Lower leg skin (tissue), 4 donors: ENCODE measurements at regions not wholly inside any gene's neighbourhood (a gene's known extent, or its start where the extent isn't known, plus 50 kb on each side); places are given as distances from the start of the nearest gene placed in this dataset.

Source experiments
- DNase-seq, 2 donors: peaks; one replicate each; pipeline ENCODE4 v3.0.0-alpha.2; 2019; ENCODE audit warnings: low spot score in 2 of 2
- H3K4me3 ChIP-seq: fragments of 200-600 bp; sonication (generic); 2 replicates; pipeline ENCODE4 v1.5.1; 2017; ENCODE audit warnings: mild to moderate bottlenecking, low read depth; ENCODE audit not compliant: poor library complexity, severe bottlenecking
- CTCF ChIP-seq, 3 donors: fragments of 450-650 bp; IDR thresholded peaks; one replicate each; pipeline ENCODE4 v1.5.1; 2016; ENCODE audit warnings: antibody characterized with exemption in 3 of 3, mild to moderate bottlenecking in 3 of 3, moderate library complexity in 2 of 3
- POLR2A ChIP-seq, 2 donors: fragments of 450-650 bp; IDR thresholded peaks; one replicate each; pipeline ENCODE4 v1.6.1; 2016 to 2017; ENCODE audit warnings: antibody characterized with exemption in 2 of 2, mild to moderate bottlenecking in 1 of 2, moderate library complexity in 1 of 2
- WGBS, 2 donors: methylation state at CpG; one replicate each; pipeline ENCODE4 v1.1.5; 2018; 5-methylcytosine and 5-hydroxymethylcytosine counted together
- intact Hi-C: fragments of 100-400 bp; cut with DNase I; formaldehyde crosslinking; loops from one replicate; pipeline ENCODE4 v1.15.0; 2023; ENCODE audit warnings: low total_unique reads

GRCh38 chr11:13111813-13112130 lies 102.7 kb downstream of the RASSF10 start:
- intact Hi-C loops, result no loop called here
- 91 to 92% methylated on average over 6 of the region's 6 CpGs for WGBS, 2 donors
- DNase-seq, result no peak
- TF ChIP-seq CTCF (IDR thresholded peaks at IDR 0.05), result no peak
- no peak for TF ChIP-seq POLR2A (IDR thresholded peaks at IDR 0.05)
- H3K4me3 ChIP-seq, result no peak overlapping the region

- WGBS, 2 donors, result 83 to 86% methylated on average over 6 of the region's 6 CpGs
- intact Hi-C loops, result no loop called here
- no peak overlapping the region for H3K4me3 ChIP-seq
- DNase-seq, result no peak
- TF ChIP-seq POLR2A (IDR thresholded peaks at IDR 0.05), result no peak
- no peak for TF ChIP-seq CTCF (IDR thresholded peaks at IDR 0.05)
These were observed 105.7 kb downstream of the RASSF10 start for GRCh38 chr11:13114566-13115379.

- 0% methylated on average over 1 of the region's 1 CpG for WGBS, 2 donors
- no peak overlapping the region for H3K4me3 ChIP-seq
- intact Hi-C loops, result no loop called here
- no peak for DNase-seq
- no peak for TF ChIP-seq CTCF (IDR thresholded peaks at IDR 0.05)
- no peak for TF ChIP-seq POLR2A (IDR thresholded peaks at IDR 0.05)
These were observed 106.2 kb downstream of the RASSF10 start for GRCh38 chr11:13115380-13115675.

- no peak overlapping the region for H3K4me3 ChIP-seq
- intact Hi-C loops, result no loop called here
- 82 to 84% methylated on average over 2 of the region's 2 CpGs for WGBS, 2 donors
- no peak for DNase-seq
- TF ChIP-seq POLR2A (IDR thresholded peaks at IDR 0.05) (no peak), CTCF (IDR thresholded peaks at IDR 0.05) (no peak)
These were observed 107.4 kb downstream of the RASSF10 start for GRCh38 chr11:13116491-13116890.

GRCh38 chr11:13117344-13117743 lies 108.2 kb downstream of the RASSF10 start:
- DNase-seq, result no peak
- WGBS, 2 donors, result 38 to 41% methylated on average over 4 of the region's 4 CpGs
- H3K4me3 ChIP-seq, result no peak overlapping the region
- no peak for TF ChIP-seq POLR2A (IDR thresholded peaks at IDR 0.05)
- TF ChIP-seq CTCF (IDR thresholded peaks at IDR 0.05), result no peak
- intact Hi-C loops, result no loop called here

GRCh38 chr11:13118194-13118593 lies 109.1 kb downstream of the RASSF10 start:
- DNase-seq, result no peak
- intact Hi-C loops, result no loop called here
- TF ChIP-seq POLR2A (IDR thresholded peaks at IDR 0.05), result no peak
- TF ChIP-seq CTCF (IDR thresholded peaks at IDR 0.05), result no peak
- no peak overlapping the region for H3K4me3 ChIP-seq
- 78 to 85% methylated on average over 5 of the region's 5 CpGs for WGBS, 2 donors
